Adrenal gland (tissue), 5 donors: ENCODE measurements at regions not wholly inside any gene's neighbourhood (a gene's known extent, or its start where the extent isn't known, plus 50 kb on each side); places are given as distances from the start of the nearest gene placed in this dataset.

Experiments used
- POLR2A ChIP-seq, 2 donors: fragments of 450-650 bp; IDR thresholded peaks; one replicate each; pipeline ENCODE4 v1.6.1; 2017; ENCODE audit warnings: antibody characterized with exemption in 2 of 2, mild to moderate bottlenecking in 2 of 2, moderate library complexity in 1 of 2
- TF ChIP-seq, protein P1 (sequence below), 6 experiments: fragments of 450-650 bp in 4 of 6; fragments of 200-600 bp in 2 of 6; sonication (generic) in 1 of 6; IDR thresholded peaks; 1 replicate in 5 of 6; 2 replicates in 1 of 6; pipeline versions ENCODE4 v1.5.1 to v1.8.0; 2016 to 2021; ENCODE audit warnings: antibody characterized with exemption in 6 of 6, mild to moderate bottlenecking in 2 of 6, moderate library complexity in 1 of 6
- donor health status: DM: no; HTN: no; CAD: no.

DNA sequence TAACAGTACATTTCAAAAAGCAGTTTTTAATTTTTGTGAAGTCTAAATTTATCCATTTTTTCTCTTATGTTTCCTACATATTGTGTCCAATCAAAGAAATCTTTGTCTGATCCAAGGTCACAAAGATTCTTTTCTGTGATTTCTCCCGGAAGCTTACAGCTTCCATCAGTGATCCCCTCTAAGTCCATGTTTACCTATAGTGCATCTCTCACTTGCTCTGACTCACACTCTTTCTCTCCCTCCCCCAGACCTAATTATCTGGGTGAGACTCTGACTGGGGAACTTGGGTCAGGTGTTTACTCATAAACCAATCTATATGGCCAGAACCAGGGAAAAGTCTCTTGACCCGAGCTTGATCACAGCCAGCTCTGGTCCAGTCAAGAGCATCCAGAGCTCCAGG is 224.4 kb downstream of the SPTSSA start:
- TF ChIP-seq, protein P1, sequence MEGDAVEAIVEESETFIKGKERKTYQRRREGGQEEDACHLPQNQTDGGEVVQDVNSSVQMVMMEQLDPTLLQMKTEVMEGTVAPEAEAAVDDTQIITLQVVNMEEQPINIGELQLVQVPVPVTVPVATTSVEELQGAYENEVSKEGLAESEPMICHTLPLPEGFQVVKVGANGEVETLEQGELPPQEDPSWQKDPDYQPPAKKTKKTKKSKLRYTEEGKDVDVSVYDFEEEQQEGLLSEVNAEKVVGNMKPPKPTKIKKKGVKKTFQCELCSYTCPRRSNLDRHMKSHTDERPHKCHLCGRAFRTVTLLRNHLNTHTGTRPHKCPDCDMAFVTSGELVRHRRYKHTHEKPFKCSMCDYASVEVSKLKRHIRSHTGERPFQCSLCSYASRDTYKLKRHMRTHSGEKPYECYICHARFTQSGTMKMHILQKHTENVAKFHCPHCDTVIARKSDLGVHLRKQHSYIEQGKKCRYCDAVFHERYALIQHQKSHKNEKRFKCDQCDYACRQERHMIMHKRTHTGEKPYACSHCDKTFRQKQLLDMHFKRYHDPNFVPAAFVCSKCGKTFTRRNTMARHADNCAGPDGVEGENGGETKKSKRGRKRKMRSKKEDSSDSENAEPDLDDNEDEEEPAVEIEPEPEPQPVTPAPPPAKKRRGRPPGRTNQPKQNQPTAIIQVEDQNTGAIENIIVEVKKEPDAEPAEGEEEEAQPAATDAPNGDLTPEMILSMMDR (IDR thresholded peaks at IDR 0.05), result no peak
- TF ChIP-seq POLR2A (IDR thresholded peaks at IDR 0.05), result no peak
